Activated CD8-positive, alpha-beta memory T cell treated with anti-CD3 and anti-CD28 coated beads, Interleukin-2, amount 50 U/mL, for 48 hours (primary cell): ENCODE measurements at regions not wholly inside any gene's neighbourhood (a gene's known extent, or its start where the extent isn't known, plus 50 kb on each side); places are given as distances from the start of the nearest gene placed in this dataset.

Source experiments
- DNase-seq: peaks from one replicate; pipeline ENCODE4 v3.0.0-alpha.2; 2020

DNA sequence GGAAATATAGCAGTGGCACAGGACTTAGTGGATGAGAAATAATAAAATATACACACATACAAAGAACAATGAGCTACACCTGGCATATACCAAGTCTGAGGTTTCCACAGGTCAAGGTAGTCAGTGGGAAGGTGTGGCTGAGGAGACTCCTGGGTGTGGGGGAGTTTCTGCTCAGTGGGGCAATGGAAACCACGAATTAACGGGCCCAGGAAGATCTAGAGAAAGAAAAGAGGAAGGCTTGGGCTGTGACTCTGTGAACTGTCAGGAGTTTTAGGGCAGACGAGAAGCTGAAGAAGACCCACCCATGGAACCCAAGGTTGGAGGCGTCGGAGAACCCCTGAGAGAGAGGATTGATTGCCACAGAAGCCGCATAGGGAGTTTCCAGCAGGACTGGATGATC is 196.5 kb downstream of the HERPUD2 start:
- DNase-seq: no peak

- DNase-seq: no peak
These were observed 199.1 kb downstream of the HERPUD2 start for GRCh38 chr7:35495844-35496243.

DNA sequence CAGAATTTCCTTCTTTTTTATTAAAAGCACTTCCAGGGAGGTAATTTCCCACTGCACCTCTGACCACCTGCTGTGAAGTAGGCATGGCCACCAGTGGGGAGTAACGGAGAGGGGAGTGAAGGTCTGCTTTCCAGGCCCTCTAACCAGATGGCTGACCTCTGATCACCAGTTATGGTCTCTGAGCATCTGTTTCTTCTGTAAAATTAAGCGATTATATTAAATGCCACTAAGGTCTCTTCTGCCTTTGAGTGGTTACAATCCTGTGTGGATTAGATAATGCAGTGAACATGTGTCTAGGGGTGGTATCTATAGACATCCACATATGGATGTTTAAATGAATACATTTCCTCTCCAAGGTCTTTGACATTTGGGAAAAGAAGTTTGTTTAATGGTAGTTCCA is 199.6 kb downstream of the HERPUD2 start:
- DNase-seq: no peak

DNA sequence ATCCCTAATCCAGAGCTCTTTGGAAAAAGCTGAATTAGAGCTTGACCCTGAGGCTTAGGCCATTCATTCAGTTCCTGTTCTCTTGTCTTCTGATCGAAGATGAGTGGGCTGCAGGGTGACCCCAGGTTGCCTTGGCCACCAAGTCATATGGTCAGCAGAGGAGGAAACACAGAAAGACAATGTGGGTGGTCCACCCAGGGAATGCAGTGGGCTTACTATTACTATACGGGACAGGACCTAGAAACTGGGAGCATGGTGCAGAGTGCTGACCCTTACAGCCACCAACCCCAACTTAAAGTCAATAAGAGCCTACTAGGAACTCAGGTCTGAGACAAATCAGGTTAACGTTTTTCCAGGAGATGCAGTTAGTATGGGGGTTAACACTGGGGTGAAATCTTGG is 200.5 kb downstream of the HERPUD2 start:
- DNase-seq: no peak

- DNase-seq: no peak
These were observed 202.3 kb downstream of the HERPUD2 start for GRCh38 chr7:35492451-35493175.

DNA sequence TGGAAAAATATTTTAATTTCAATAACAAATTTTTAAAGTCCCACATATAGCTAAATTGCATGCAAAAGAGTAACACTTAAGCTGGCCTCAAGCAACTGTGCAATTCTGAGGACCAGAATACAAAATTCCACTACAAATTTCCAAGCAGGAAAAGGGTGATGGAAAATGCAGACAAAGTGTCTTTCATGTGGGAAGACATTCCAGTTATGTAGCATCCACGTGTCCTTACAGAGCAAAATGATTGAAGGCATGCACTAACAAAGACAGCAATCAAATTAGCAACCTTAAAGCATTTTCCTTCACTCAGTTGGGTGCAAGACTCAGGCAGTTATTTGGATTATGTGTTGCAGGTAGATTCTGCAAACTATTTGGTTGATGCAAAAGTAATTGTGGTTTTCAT is 203.7 kb downstream of the HERPUD2 start:
- no peak for DNase-seq

DNA sequence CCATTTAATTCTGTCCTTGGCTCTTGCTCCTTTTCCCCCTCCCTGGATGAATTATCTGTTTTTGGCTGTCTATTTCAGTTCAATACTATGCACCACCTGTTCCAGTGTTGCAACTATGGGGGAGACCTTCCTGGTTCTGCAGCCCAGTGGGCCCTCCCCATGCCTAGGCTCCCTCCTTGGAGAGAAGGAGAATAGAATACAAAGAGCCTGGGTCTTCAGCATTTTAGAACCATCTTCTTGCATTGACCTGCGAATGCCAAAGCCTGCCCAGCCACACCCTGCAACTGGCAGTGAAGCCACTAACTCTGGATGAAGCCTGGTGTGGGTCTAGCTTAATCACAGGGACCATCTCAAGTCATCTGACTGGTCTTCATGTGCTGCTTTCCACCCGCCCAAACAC is 207.1 kb downstream of the HERPUD2 start:
- DNase-seq: no peak

GRCh38 chr7:35487402-35487801 is 207.5 kb downstream of the HERPUD2 start:
- no peak for DNase-seq

DNA sequence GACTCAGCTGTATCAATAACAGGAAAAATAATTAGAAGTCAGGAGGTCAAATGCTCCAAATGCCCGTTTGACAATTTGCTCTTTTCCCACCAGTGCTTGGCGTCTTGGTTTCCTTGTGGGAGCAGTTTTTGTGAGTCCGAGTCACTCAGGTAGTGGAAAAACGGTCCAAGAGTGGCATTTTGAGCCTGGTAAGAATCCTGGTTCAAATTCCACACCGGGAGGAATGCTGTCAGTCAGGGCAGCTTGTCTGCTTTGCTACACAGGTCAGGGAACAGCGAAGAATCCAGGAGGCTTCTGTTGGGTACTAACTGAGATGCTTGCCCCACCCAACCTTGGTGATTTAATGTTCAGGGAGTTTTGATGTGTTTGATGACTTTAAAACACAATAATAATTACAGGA is 209.5 kb downstream of the HERPUD2 start:
- no peak for DNase-seq

DNA sequence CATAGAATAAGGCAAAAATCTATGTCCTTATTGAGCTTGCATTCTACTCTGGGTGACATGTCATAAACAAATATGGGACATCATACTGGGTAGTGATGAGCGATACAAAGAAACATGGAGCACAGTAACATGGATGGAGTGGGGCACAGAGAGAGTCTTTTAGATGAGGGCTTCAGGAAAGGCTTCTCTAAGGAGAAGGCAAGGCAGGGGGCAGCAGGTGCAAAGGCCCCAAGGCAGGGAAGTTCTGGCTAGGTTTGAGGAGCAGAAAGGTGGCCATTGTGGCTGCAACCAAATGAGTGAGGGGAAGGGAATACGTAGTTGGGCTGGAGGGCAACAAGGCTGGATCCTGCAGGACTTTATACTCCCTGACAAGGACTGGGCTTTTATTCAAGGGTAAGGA is 211.4 kb downstream of the HERPUD2 start:
- no peak for DNase-seq

DNA sequence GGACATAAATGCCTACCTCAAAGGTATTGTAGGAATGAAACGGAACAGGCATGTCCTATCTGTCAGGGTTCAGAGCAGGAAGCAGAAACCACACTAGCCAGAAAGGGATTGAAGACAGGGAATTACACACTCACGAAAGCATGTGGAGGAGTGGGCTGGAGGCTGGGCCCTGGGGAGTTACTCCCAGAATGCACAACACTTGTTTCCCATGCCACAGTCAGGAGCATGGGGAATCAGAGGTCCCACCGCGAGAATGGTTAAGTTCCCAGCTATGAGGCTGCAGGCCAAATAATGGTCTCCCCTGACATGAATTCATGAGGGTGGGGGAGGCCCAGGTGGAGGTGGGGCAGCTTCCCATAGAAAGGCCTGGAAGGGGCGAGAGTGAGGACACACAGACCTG is 212.7 kb downstream of the HERPUD2 start:
- no peak for DNase-seq

DNA sequence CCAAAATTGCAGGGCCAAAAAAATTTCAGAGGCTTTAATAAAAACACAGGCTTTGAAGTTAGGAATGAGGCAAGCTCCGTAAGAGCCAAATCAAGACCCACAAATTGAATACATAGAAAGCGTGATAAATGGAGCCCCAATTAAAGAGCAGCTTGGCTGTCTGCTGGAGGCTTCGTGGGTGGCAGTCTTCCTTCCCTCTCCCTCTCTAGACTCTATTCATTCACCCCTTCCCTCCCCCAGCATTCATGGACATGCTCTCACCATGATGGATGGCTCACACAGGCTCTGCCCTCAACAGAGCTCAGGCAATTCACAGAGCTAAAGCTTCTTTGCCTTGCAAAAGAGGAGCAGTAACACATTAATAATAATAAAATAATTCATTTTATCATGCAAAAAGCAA is 214.1 kb downstream of the HERPUD2 start:
- DNase-seq: no peak

DNA sequence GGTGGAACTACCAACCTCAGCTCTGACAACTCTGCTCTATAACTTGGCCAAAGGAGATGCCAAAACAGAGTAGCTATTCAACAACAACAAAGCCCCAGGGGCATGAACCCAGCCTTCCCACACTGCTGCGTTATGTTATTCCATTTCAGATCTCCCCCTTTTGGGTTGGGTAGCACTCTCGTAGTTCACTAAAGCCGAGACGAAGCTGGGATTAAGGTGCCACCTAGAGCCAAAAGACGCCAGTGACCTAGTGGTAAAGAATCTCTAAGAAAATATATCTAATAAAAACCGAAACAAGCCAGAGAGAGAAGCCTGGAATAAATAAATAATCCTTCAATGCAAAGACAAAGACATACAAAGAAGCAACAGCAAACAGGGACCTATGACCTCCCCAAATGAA is 217.3 kb downstream of the HERPUD2 start:
- DNase-seq: no peak

- DNase-seq: no peak
These were observed 220.2 kb upstream of the TBX20 start for GRCh38 chr7:35474100-35474499.

DNA sequence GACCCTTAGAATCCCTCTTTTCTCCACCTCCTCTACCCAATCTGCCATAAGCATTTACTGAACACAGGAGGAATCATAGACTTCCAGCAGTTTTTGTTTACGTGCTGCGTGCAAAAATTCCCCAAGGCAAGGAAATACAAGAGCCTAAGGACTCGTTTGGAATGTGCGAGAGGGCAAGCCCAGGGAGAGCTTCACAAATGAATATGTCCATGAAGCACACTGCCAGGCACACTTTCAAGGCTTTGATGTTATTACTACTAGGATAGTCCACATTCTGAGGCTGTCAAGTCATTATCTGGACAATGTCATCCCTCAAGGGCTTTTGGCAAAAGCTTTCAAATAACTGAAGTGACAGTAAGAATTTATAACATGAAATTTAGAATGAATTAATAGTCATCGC is 214.7 kb upstream of the TBX20 start:
- DNase-seq: no peak

- DNase-seq: no peak
These were observed 213.6 kb upstream of the TBX20 start for GRCh38 chr7:35467456-35467978.

DNA sequence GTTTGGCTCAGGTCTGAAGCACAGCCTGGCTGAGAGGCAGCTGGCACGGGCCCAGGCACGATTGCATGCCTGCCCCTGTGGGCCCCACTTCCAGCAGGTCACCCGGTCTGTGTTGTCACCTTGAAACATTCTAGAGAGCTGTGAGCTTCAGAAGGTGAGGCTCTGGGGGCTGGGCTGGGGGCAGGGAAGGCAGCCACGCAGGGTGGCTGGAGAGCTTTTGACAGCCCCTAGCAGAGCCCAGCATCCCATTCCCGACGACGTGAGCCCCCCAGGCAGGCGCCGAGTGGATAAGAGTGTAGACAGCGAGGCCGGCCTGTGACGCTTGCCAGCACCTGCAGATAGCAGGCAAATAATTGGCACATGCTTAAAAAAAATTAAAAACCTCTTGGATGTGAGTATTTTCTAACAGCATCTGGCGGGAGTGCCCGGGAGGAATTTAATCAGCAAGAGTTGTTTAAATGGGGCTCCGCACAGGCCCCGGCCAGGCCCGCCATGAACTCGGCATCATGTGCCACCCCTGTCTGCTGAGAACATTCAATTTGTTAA is 212.0 kb upstream of the TBX20 start:
- DNase-seq: no peak

DNA sequence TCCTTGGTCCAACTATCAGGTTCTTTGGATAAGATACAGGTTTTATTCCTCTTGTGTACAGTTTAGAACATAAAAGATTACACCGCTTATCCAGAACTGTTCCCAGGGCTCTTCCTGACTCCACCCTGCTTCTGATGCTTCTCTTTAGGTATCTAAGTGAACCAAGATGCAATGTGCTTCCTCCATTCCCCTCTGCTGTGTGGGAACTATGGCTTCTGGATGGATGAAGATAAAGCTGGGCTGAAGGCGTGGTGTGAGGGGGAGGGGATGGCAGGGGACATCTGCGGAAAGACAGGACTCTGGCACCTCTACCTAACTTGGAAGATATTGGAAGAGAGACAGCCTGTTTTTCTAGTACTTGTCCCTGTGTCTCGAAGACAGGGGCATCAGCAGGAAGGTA is 209.9 kb upstream of the TBX20 start:
- DNase-seq: no peak

GRCh38 chr7:35463176-35463700 is 209.3 kb upstream of the TBX20 start:
- no peak for DNase-seq

DNA sequence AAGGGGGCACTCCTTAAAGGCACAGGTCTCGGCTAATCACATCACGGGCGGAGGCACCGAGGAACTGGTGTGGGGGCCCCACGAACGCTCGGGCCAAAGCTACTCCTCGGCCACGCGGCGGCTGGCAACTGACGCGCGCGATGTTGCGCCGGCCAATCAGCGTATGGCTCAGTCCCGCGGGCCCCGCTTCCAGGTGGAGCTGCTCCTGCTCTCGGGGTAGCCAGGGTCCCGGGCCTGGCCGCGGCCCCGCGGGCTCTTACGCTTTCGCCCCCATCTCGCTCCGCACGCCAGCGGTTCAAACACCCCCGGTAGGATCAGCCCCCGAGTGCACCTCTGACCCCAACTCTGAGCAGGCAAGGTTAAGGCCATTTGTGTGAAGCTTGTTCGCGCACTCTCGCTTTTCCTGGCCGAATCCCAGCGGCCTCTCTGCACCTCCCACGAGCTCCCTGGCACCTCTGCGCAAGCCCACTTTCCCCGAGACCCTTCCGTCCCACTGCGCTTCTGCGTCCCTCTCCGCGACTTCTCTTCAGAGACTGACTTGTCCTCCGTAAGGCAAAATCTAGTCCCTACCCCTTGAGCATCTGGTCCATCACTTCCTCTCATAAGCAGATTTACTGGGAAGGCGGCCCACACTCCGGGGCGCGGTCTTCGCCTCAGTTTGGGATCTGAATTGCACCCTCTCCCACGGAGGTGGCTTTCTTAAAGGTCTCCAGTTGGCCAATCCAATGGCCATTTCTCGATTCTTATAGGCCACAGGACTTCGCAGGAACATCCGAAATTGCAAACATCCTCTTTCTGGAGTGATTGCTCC is 200.9 kb upstream of the TBX20 start:
- no peak for DNase-seq

- no peak for DNase-seq
These were observed 196.7 kb upstream of the TBX20 start for GRCh38 chr7:35450456-35451214.

GRCh38 chr7:35448486-35448885 is 194.6 kb upstream of the TBX20 start:
- no peak for DNase-seq

DNA sequence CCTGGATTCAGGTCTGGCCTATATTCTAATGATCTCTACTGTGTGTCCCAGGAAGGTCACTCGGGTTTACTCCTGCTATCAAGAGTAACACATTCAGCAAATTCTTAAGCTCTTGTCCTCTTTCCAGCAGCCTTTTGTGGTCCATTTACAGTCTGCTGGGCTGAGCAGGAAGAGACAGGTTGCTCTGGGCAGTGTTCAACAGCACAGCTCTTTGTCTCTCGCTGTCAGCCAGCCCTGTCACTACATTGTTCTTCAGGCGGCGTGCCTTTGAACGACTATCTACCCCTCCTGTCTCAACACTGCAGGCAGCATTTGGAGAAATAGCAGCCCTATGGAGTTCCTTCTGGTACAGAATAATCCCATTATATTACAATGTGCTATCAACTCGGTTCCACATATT is 192.2 kb upstream of the TBX20 start:
- no peak for DNase-seq
